ENCODE measurements at regions not wholly inside any gene's neighbourhood (a gene's known extent, or its start where the extent isn't known, plus 50 kb on each side); places are given as distances from the start of the nearest gene placed in this dataset.
"Not testable (repeated sequence)": the region's sequence is repeated elsewhere in the genome, so short reads cannot be mapped to it uniquely, and the experiment has no call there.

DNA sequence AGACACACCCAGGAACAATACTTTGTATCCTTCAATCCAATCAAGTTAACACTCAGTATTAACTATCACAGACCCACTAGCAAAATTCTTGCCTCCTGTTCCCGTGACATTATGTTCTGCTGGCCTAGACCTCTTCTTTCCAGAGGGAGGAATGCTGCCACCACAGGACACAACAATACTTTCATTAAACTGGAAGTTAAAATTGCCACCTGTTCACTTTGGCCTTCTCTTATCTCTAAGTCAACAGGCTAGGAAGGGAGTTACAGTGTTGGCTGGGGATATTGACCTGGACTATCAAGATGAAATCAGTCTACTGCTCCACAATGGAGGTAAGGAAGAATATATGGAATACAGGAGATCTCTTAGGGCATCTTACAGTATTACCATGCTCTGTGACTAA is 1000.4 kb upstream of the GBE1 start:
- DNase-seq (ENCODE audit: low read depth in 2 of 2), result no peak

DNA sequence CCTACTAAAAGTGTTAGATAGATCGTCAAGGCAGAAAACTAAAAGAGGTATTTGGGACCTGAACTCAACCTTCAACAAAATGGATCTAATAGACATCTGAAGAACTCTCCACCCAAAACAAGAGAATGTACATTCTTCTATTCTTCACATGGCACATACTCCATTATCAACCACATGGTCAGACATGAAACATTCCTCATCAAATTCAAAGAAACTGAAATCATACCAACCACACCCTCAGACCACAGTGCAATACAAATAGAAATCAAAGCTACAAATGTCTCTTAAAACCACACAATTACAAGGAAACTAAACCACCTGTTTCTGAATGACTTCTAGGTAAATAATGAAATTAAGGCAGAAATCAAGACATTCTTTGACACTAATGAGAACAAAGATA is 984.1 kb upstream of the GBE1 start:
- DNase-seq (ENCODE audit: low read depth in 2 of 2), result no peak

DNA sequence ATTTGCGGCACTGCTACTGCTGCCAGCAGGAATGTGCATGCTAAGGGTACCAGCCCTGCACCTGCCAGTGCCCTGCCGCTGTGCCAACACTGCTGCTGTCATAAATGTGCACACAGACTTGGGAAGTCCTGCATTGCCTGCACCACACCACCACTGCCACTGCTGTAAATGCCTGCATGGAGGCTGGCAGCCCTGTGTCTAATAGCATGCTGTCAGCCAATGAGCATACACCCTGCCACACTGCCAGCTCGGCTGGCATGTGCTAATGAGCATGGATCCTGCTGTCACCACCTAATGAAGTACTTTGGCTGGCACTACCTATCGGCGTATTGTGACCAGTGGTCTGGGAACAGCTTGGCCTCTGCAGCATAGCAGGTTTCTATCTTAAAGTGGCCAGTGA is 981.8 kb upstream of the GBE1 start:
- DNase-seq (ENCODE audit: low read depth in 2 of 2), result no peak

DNA sequence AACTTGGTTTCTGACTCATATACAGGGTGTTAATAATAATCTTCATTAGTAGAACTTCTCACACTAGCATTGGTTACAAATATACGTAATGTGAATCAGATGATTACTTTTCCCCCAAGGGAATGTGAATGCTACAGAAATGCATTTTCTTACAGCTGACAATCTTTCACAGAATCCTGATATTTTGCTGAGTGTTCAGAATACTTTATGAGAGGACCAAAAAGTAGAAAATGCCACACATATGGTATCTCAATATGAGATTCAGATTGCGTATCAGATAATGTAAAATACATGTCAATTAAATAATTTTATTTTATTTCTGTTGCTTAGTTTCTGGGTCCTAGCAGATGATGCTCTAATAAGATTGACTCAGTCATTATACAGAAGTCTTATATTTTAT is 979.9 kb upstream of the GBE1 start:
- no peak for DNase-seq (ENCODE audit: low read depth in 2 of 2)

DNA sequence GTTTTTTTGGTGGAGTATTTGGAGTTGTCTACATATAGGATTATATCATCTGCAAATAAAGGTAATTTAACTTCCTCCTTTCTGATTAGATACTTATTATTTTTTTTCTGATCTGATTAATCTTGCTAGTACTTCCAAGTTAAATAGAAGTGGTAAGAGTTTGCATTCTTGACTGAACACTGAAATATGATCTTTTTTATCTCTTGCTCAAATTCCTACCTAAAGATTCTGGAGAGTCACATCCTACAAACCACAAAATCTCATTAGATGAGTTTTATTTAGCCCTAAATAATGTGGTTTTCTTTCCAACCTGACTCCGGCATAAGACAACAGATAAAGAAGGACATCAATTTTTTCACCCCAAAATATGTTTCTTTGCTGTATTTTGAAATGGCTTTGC is 977.9 kb upstream of the GBE1 start:
- DNase-seq (ENCODE audit: low read depth in 2 of 2), result no peak

DNA sequence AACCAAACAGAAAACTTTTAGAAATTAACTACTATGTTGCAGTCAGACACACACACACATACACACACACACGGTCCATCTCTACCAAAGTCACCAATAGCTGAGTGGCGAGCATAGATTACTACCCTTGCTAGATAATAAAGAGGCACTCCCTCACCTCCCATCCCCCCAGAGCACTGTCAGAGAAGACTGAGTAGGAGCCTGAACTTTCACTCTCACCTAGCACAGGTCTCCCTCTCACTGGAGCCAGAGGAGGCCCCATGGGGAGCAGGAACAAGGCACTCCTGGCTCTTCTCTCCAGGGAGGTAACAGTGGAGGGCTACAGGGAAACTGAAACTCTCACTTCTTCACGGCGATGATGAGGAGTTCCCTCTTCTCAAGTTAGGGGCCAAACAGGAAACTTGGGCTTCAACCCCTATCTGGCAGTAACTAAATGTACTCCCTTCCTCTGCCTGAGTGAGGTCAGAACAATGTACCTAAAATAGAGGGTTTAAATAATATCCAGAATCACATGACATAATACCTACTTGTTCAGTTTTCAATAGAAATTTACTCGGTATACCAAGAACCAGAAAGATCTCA is 975.3 kb upstream of the GBE1 start:
- no peak for DNase-seq (ENCODE audit: low read depth in 2 of 2)

DNA sequence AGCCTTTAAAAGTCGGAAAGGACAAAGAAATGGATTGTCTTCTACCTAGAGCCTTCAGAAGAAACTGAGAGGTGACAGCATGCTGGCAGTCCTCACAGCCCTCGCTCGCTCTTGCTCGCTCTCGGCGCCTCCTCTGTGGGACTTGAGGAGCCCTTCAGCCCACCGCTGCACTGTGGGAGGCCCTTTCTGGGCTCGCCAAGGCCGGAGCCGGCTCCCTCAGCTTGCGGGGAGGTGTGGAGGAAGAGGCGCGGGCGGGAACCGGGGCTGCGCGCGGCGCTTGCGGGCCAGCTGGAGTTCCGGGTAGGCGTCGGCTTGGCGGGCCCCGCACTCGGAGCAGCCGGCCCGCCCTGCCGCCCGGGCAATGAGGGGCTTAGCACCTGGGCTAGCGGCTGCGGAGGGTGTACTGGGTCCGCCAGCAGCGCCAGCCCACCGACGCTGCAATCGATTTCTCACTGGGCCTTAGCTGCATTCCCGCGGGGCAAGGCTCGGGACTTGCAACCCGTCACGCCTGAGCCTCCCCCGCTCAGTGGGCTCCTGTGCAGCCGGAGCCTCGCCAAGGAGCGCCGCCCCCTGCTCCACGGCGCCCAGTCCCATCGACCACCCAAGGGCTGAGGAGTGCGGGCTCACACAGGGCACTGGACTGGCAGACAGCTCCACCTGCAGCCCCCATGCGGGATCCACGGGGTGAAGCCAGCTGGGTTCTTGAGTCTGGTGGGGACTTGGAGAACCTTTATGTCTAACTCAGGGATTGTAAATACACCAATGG is 953.8 kb upstream of the GBE1 start:
- no peak for DNase-seq (ENCODE audit: low read depth in 2 of 2)

DNA sequence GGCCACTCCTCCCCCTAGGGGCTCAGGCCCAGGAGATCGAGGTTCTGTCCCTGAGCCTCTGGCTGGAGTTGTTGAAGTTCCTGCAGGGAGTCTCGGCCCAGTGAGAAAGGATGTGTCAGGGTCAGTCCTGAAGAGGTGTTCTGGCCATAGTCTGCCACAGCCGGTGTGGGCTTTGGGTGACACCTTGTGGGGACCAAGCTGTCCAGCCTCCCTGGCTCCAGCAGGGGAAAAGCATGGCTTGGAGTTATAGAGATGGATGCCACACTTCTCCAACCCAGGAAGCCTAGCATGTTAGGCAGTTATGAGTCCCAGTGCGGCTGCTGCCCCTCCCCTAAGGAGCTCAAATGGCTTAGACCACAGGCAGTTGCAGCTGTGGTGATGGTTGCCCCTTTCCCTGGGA is 945.6 kb upstream of the GBE1 start:
- no peak for DNase-seq (ENCODE audit: low read depth in 2 of 2)

DNA sequence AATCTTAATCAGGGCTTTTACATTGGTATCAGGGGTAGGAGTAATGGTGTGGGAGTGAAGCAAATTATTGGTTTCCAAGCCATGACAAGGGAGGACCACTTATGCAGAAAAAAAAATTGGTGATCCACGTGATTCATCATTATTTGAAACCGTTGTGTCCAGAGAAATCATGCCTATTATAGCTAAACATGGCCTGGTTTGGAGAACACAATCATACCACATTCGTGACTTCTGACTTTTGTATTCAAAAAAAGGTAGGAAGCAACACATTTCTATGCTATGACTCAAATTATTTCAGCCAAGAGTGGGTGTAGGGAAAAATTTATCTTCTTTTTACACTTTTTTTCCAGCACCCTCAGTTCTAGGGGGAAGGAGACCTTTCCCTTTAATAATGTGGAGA is 924.3 kb upstream of the GBE1 start:
- DNase-seq (ENCODE audit: low read depth in 2 of 2), result no peak

DNA sequence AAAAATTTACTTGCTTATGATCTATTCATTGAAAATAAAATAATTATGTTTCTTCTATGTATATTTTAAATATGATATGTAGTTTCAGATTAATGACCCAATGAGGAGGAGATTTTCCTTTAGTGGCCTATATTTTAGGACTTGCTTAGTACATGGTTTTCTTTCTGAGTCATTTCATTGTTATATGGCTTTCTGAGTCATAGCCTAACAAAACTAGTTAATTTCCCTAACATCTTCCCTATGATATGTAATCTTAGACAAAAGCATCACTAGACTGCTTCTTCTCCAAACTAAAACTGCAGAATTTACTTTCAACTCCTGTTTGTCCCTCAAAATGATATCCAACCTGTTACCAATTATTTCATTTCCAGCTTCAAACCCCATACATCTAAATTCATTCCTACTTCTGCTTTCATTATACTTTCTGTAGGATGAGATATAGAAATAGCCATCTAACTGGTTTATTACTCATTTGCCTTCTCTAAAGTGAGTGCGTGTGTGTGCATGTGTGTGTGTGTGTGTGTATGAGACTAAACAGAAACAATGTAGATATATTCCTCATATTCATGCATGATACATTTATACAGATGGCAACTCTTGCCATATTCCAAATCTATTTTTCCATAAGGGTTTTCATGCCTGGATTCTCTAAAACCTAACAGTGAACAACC is 915.0 kb upstream of the GBE1 start:
- no peak for DNase-seq (ENCODE audit: low read depth in 2 of 2)

DNA sequence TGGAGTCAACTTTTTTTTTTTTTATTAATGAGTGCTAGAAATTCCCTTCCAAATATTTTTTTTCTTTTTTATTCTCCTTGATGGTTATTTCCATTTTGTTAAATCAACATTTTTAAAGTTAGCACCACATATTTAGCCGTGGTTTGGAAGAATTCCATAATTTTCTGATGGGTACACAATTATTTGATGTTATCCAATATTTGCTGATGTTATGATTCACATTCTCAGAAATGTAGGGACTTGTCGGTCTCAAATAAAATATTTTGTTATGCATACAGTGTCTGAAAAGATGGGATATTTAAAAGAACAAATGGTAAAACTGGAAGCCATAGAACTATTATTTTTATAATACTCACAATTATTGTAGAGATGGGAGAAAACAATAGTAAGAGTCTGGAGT is 911.5 kb upstream of the GBE1 start:
- no peak for DNase-seq (ENCODE audit: low read depth in 2 of 2)

DNA sequence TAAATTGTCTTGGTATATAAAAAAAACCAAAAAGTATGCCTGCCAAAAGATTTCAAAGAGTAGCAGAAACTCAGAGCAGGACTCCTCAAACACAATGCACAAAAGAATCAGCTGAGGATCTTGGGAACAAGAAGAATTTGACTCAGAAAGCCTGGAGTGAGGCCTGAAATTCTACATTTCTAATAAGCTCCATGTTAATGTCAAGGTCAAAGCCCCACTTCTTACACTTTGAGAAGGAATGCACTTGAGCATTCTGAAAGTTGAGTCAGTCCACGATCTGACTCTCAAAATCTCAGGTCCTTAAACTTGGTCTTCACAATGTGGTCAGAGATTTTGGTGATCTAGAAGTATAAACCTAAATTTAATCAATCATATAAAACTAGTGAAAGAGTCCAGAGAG is 910.0 kb upstream of the GBE1 start:
- no peak for DNase-seq (ENCODE audit: low read depth in 2 of 2)

DNA sequence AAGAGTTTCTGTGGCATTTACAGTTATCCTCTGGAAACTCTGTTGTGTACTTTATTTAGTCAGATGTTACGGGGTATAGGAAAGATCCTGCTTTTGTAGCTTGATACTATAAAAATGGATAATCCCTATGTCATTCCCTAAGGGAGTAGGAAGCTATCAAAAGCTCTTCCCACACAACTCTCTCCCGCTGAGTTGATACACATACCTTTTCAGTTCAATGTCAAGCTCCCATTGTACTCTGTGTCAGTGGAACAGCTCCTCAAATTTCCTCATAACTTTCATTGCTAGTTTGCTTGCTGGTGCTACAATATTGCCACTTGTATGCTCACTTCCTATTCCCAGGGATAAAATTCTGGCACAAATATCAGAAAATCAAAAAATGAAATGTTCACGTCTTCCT is 893.3 kb upstream of the GBE1 start:
- DNase-seq (ENCODE audit: low read depth in 2 of 2), result no peak

DNA sequence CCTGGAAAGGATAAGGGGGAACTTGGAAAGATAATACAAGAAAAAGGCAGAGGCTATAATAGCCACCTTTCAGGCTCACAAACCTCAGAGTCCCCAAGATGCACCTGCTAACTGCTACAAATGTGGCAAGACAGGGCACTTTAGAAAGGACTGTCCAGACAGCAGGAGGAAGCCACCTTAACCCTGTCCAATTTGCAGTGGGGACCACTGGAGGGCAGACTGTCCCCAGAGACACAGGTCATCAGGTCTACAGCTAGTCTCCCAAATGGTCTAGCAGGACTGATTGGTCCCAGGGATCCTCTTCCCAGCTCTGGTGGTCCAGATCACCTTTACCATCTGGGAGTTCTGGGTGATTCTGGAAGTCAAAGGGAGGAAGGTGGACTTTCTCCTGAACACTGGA is 882.5 kb upstream of the GBE1 start:
- no peak for DNase-seq (ENCODE audit: low read depth in 2 of 2)

DNA sequence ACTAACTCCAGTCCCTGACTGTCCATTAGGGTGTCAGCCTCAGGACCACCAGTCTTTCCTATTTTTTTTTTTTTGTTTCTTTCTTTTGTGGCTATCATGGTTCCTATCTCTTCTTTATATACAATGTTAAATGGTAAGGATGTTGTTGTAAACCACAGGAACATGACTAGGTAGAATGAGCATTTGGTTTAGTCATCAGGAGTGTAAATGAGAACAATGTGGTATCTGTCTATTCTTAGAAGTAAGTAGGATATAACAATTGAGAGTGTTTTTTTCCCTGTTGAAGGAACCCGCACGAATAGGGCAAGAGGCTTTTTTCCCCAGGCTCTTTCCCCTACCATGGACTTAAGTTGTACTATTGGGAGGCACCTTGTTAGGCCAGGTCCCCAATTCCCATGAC is 880.3 kb upstream of the GBE1 start:
- no peak for DNase-seq (ENCODE audit: low read depth in 2 of 2)

DNA sequence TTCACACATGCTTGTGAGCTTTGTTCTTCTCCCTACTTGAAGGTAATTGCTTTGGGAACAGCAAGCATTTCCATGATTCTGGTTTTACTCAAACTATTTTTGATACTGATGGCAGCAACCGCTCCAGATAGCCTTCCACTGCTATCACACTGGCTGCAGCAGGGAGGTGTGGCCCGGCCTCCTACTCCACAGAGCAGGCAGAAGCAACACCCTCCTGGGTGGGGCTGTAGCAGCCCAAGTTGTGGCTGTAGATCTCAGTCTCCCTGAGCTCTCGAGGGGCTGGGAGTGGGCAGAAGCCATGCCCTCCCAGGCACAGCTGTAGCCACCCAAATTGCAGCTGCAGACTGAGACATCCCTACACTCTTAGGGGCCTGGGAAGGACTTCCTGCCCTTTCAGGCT is 878.8 kb upstream of the GBE1 start:
- no peak for DNase-seq (ENCODE audit: low read depth in 2 of 2)

DNA sequence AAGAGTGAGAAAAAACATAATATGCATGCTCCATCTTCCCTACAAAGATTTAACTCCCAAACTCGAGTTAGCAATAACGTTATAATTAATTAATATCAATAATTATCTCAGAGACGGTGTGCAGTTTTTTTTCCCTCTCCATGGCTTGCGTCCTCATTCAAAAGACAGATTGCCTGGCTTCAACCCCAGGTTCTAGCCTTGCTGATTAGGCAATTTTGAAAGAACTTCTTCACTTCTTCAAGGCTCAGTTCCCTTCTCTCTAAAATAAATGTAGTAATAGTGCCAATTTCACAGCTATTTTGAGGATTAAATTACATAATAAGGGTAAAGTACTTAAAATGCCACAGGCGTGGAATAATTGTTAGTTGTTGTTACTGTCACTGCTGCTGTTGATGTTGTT is 876.1 kb upstream of the GBE1 start:
- DNase-seq (ENCODE audit: low read depth in 2 of 2), result no peak

DNA sequence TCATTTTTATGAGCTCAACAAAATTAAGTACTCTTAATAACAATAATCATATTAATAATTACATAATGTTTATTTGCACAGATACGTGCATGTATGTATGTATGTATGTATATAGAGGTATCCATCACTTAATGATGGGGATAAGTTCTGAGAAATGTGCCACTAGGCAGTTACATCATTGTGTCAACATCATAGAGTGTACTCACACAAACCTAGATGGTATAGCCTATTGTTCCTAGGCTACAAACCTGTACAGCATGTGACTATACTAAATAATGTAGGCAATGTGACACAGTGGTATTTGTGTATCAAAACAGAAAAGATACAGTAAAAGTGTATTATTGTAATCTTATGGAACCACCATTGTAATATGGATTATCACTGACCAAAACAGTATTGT is 874.7 kb upstream of the GBE1 start:
- DNase-seq (ENCODE audit: low read depth in 2 of 2), result no peak

DNA sequence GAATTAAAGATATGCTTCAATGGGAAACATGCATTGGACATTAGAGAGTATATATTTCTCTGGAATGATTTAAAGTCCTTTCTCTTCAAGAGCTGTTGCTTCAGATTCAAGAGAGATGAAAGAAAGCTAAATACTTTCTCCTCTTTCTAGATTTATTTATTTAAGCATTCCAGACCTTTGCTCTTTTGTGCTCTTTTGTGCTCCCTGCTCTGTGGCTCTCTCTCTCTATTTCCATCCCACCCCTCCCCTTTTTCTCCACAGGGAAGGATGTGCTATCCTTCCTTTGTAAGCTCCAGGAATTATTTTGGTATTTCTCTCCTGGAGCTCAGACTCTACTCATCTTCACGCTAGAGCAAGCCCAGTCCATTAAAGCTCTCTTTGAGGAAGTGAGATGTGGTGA is 871.9 kb upstream of the GBE1 start:
- no peak for DNase-seq (ENCODE audit: low read depth in 2 of 2)

DNA sequence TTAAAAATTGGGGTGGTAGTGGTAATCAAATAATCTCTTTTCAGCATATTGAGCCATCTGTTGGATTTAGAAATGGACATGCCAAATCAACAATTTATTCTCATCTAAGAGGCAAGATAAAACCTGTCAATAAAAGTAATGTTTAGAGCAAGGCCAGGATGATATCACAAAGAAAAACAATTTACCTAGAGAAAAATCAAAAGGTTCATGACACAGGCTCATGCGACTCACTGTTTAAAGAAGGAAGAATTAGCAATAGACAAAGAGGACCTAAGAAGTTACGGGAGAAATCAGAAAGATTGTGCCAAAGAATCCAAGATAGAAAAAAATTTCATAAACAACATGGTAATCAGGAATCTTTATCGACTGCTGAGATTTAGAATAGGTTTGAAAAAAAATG is 868.5 kb upstream of the GBE1 start:
- DNase-seq (ENCODE audit: low read depth in 2 of 2), result no peak

DNA sequence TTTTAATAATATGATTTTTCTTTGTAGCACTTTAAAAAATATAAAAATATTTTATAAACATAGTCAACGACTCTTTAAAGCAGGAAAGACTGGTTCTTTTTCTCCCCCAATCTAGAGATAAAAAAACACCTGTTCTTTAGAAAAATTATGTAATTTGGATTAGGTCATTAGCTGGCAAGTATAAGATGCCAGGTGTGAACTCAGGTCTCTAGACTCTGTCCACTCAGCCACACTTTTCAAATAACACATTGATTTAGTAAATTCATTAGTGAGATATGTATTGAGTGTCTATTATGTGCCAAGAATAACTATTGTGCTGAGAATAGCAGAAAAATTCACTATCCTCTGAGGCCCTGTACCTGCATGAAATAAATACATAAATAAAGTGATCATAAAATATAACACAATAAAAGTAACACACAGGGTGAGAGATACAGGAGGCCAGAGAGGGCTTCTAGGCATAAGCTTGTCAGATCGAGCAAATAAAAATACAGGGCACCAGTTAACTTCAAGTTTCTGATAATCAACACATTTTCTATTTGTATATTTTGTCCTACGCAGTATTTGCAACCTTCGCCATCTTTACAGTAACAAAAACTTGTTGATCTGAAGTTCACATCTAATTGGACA is 867.1 kb upstream of the GBE1 start:
- no peak for DNase-seq (ENCODE audit: low read depth in 2 of 2)

DNA sequence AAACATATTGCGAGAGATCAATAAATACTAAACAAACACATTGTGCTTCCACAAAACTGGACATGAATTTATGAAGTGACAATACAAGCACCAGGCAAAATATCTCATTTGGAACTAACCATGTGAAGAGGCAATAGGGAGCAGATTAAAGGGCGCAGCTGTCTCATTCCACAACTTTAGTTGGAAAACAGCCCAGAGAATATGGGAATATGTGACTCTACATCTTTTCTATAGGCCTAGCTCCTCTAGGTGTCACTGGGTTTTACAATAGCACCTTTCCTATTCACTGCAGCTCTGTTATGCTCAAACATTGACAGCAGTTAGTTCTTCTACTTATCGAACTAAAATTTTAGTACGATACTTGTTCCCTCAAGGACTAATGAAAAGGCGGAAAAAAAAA is 866.3 kb upstream of the GBE1 start:
- no peak for DNase-seq (ENCODE audit: low read depth in 2 of 2)

DNA sequence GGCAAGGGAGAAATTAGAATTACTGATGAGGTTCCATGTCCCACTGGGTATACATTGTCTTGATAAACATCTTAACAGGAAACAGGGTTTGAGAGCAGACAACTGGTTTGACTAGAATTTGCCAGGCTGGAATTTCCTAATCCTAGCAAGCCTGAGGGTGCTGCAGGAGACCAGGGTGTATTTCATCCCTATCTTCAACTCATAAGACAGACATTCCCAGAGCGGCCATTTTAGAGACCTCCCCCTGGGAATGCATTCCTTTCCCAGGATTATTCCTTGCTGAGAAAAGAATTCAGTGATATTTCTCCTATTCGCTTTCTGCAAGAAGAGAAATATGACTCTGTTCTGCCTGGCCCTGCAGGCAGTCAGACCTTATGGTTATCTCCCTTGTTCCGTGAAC is 859.3 kb upstream of the GBE1 start:
- not testable (repeated sequence) for DNase-seq (ENCODE audit: low read depth in 2 of 2)

Data from stimulated activated CD8-positive, alpha-beta memory T cell treated with anti-CD3 and anti-CD28 coated beads, Interleukin-2, amount 100 ng/mL, for 48 hours (primary cell).